ENCODE measurements at regions not wholly inside any gene's neighbourhood (a gene's known extent, or its start where the extent isn't known, plus 50 kb on each side); places are given as distances from the start of the nearest gene placed in this dataset.
"Not testable (repeated sequence)": the region's sequence is repeated elsewhere in the genome, so short reads cannot be mapped to it uniquely, and the experiment has no call there.

GRCh38 chr14:30195941-30196340, 268.3 kb upstream of the PRKD1 start:
- peak overlapping the region; percentile 73 for H3K4me2 ChIP-seq (ENCODE audit: low read length)
- peak overlapping the region; percentile 53 for H3K4me3 ChIP-seq (ENCODE audit: low read length)
- no peaks in the 10 kb centered on the region for H3K9me3 ChIP-seq (replicated peaks; ENCODE audit: low read length)
- H3K4me1 ChIP-seq (ENCODE audit: control insufficient read depth, insufficient read depth, low read length) = peaks cover 58% of the 10 kb centered on the region
- H3K27me3 ChIP-seq (ENCODE audit: control insufficient read depth, insufficient read depth, low read length) = no peaks in the 10 kb centered on the region
- H3K9ac ChIP-seq (ENCODE audit: low read depth, low read length) = peak overlapping the region; percentile 86
- H3K36me3 ChIP-seq (ENCODE audit: insufficient read depth, low read length) = no peaks in the 10 kb centered on the region

GRCh38 chr14:30196861-30197260, 269.2 kb upstream of the PRKD1 start:
- peaks cover 51% of the 10 kb centered on the region for H3K4me1 ChIP-seq (ENCODE audit: control insufficient read depth, insufficient read depth, low read length)
- H3K27me3 ChIP-seq (ENCODE audit: control insufficient read depth, insufficient read depth, low read length) = no peaks in the 10 kb centered on the region
- H3K9me3 ChIP-seq (replicated peaks; ENCODE audit: low read length) = no peaks in the 10 kb centered on the region
- H3K4me3 ChIP-seq (ENCODE audit: low read length) = no peak overlapping the region
- H3K9ac ChIP-seq (ENCODE audit: low read depth, low read length) = peak overlapping the region; percentile 86
- H3K4me2 ChIP-seq (ENCODE audit: low read length) = no peak overlapping the region
- no peaks in the 10 kb centered on the region for H3K36me3 ChIP-seq (ENCODE audit: insufficient read depth, low read length)

GRCh38 chr14:30198720-30199119, 271.1 kb upstream of the PRKD1 start:
- H3K4me3 ChIP-seq (ENCODE audit: low read length); H3K9me3 ChIP-seq (replicated peaks; ENCODE audit: low read length); H3K27me3 ChIP-seq (ENCODE audit: control insufficient read depth, insufficient read depth, low read length); H3K9ac ChIP-seq (ENCODE audit: low read depth, low read length); H3K36me3 ChIP-seq (ENCODE audit: insufficient read depth, low read length); H3K4me2 ChIP-seq (ENCODE audit: low read length): not testable (repeated sequence)
- H3K4me1 ChIP-seq (ENCODE audit: control insufficient read depth, insufficient read depth, low read length) = peaks cover 32% of the 10 kb centered on the region

- Histone ChIP-seq H3K27me3 (ENCODE audit: control insufficient read depth, insufficient read depth, low read length) (no peaks in the 10 kb centered on the region), H3K36me3 (ENCODE audit: insufficient read depth, low read length) (no peaks in the 10 kb centered on the region), H3K4me1 (ENCODE audit: control insufficient read depth, insufficient read depth, low read length) (no peaks in the 10 kb centered on the region), H3K9ac (ENCODE audit: low read depth, low read length) (no peak overlapping the region), H3K4me3 (ENCODE audit: low read length) (no peak overlapping the region), H3K9me3 (replicated peaks; ENCODE audit: low read length) (no peaks in the 10 kb centered on the region), H3K4me2 (ENCODE audit: low read length) (no peak overlapping the region)
These were observed 276.9 kb upstream of the PRKD1 start for GRCh38 chr14:30204431-30204980.

- no peaks in the 10 kb centered on the region for H3K36me3 ChIP-seq (ENCODE audit: insufficient read depth, low read length)
These were observed 281.5 kb upstream of the PRKD1 start for GRCh38 chr14:30209136-30209535.

GRCh38 chr14:30210630-30211029, 283.0 kb upstream of the PRKD1 start:
- no peak overlapping the region for H3K4me3 ChIP-seq (ENCODE audit: low read length)
- H3K27me3 ChIP-seq (ENCODE audit: control insufficient read depth, insufficient read depth, low read length) = no peaks in the 10 kb centered on the region
- H3K9ac ChIP-seq (ENCODE audit: low read depth, low read length) = no peak overlapping the region
- H3K36me3 ChIP-seq (ENCODE audit: insufficient read depth, low read length) = no peaks in the 10 kb centered on the region
- no peak overlapping the region for H3K4me2 ChIP-seq (ENCODE audit: low read length)
- no peaks in the 10 kb centered on the region for H3K9me3 ChIP-seq (replicated peaks; ENCODE audit: low read length)
- H3K4me1 ChIP-seq (ENCODE audit: control insufficient read depth, insufficient read depth, low read length) = peaks cover 36% of the 10 kb centered on the region

More at GRCh38 chr14:30209136-30209535, 281.5 kb upstream of the PRKD1 start:
- Histone ChIP-seq H3K27me3 (ENCODE audit: control insufficient read depth, insufficient read depth, low read length) (no peaks in the 10 kb centered on the region), H3K4me1 (ENCODE audit: control insufficient read depth, insufficient read depth, low read length) (peaks cover 33% of the 10 kb centered on the region), H3K9ac (ENCODE audit: low read depth, low read length) (no peak overlapping the region), H3K4me3 (ENCODE audit: low read length) (no peak overlapping the region), H3K4me2 (ENCODE audit: low read length) (no peak overlapping the region), H3K9me3 (replicated peaks; ENCODE audit: low read length) (no peaks in the 10 kb centered on the region)

- Histone ChIP-seq H3K27me3 (ENCODE audit: control insufficient read depth, insufficient read depth, low read length) (no peaks in the 10 kb centered on the region), H3K9me3 (replicated peaks; ENCODE audit: low read length) (no peaks in the 10 kb centered on the region), H3K36me3 (ENCODE audit: insufficient read depth, low read length) (no peaks in the 10 kb centered on the region), H3K4me1 (ENCODE audit: control insufficient read depth, insufficient read depth, low read length) (peaks cover 36% of the 10 kb centered on the region), H3K4me2 (ENCODE audit: low read length) (peak overlapping the region; percentile 38), H3K9ac (ENCODE audit: low read depth, low read length) (peak overlapping the region; percentile 38), H3K4me3 (ENCODE audit: low read length) (no peak overlapping the region)
These were observed 283.7 kb upstream of the PRKD1 start for GRCh38 chr14:30211326-30211725.

- peak overlapping the region; percentile 29 for H3K4me3 ChIP-seq (ENCODE audit: low read length)
- H3K9me3 ChIP-seq (replicated peaks; ENCODE audit: low read length) = no peaks in the 10 kb centered on the region
- no peaks in the 10 kb centered on the region for H3K36me3 ChIP-seq (ENCODE audit: insufficient read depth, low read length)
- no peaks in the 10 kb centered on the region for H3K27me3 ChIP-seq (ENCODE audit: control insufficient read depth, insufficient read depth, low read length)
- H3K4me2 ChIP-seq (ENCODE audit: low read length) = peak overlapping the region; percentile 60
- H3K4me1 ChIP-seq (ENCODE audit: control insufficient read depth, insufficient read depth, low read length) = peaks cover 36% of the 10 kb centered on the region
- H3K9ac ChIP-seq (ENCODE audit: low read depth, low read length) = peak overlapping the region; percentile 32
These were observed 286.4 kb upstream of the PRKD1 start for GRCh38 chr14:30214014-30214413.

- Histone ChIP-seq H3K9me3 (replicated peaks; ENCODE audit: low read length) (no peaks in the 10 kb centered on the region), H3K4me2 (ENCODE audit: low read length) (peak overlapping the region; percentile 60), H3K27me3 (ENCODE audit: control insufficient read depth, insufficient read depth, low read length) (no peaks in the 10 kb centered on the region), H3K36me3 (ENCODE audit: insufficient read depth, low read length) (no peaks in the 10 kb centered on the region), H3K4me1 (ENCODE audit: control insufficient read depth, insufficient read depth, low read length) (peaks cover 36% of the 10 kb centered on the region), H3K4me3 (ENCODE audit: low read length) (peak overlapping the region; percentile 29), H3K9ac (ENCODE audit: low read depth, low read length) (peak overlapping the region; percentile 32)
These were observed 286.9 kb upstream of the PRKD1 start for GRCh38 chr14:30214461-30215090.

- Histone ChIP-seq H3K9ac (ENCODE audit: low read depth, low read length) (no peak overlapping the region), H3K4me3 (ENCODE audit: low read length) (no peak overlapping the region), H3K9me3 (replicated peaks; ENCODE audit: low read length) (no peaks in the 10 kb centered on the region), H3K4me1 (ENCODE audit: control insufficient read depth, insufficient read depth, low read length) (peaks cover 35% of the 10 kb centered on the region), H3K4me2 (ENCODE audit: low read length) (no peak overlapping the region), H3K27me3 (ENCODE audit: control insufficient read depth, insufficient read depth, low read length) (no peaks in the 10 kb centered on the region), H3K36me3 (ENCODE audit: insufficient read depth, low read length) (no peaks in the 10 kb centered on the region)
These were observed 291.3 kb upstream of the PRKD1 start for GRCh38 chr14:30218907-30219306.

GRCh38 chr14:30221546-30221945, 293.9 kb upstream of the PRKD1 start:
- peaks cover 50% of the 10 kb centered on the region for H3K4me1 ChIP-seq (ENCODE audit: control insufficient read depth, insufficient read depth, low read length)
- H3K36me3 ChIP-seq (ENCODE audit: insufficient read depth, low read length) = no peaks in the 10 kb centered on the region
- no peak overlapping the region for H3K9ac ChIP-seq (ENCODE audit: low read depth, low read length)
- H3K9me3 ChIP-seq (replicated peaks; ENCODE audit: low read length) = no peaks in the 10 kb centered on the region
- no peak overlapping the region for H3K4me3 ChIP-seq (ENCODE audit: low read length)
- H3K4me2 ChIP-seq (ENCODE audit: low read length) = no peak overlapping the region
- H3K27me3 ChIP-seq (ENCODE audit: control insufficient read depth, insufficient read depth, low read length) = no peaks in the 10 kb centered on the region

GRCh38 chr14:30223385-30223785, 295.7 kb upstream of the PRKD1 start:
- Histone ChIP-seq H3K9ac (ENCODE audit: low read depth, low read length) (no peak overlapping the region), H3K36me3 (ENCODE audit: insufficient read depth, low read length) (no peaks in the 10 kb centered on the region), H3K4me2 (ENCODE audit: low read length) (peak overlapping the region; percentile 28), H3K4me3 (ENCODE audit: low read length) (no peak overlapping the region), H3K4me1 (ENCODE audit: control insufficient read depth, insufficient read depth, low read length) (peaks cover 68% of the 10 kb centered on the region), H3K27me3 (ENCODE audit: control insufficient read depth, insufficient read depth, low read length) (no peaks in the 10 kb centered on the region), H3K9me3 (replicated peaks; ENCODE audit: low read length) (no peaks in the 10 kb centered on the region)
